ENCODE measurements at regions not wholly inside any gene's neighbourhood (a gene's known extent, or its start where the extent isn't known, plus 50 kb on each side); places are given as distances from the start of the nearest gene placed in this dataset.

- H3K36me3 ChIP-seq = no peaks in the 10 kb centered on the region
- H3K9me3 ChIP-seq = peaks cover 0 to 17% (median 0%) of the 10 kb centered on the region in 11 donors
- peaks cover 0 to 19% (median 0%) of the 10 kb centered on the region in 9 donors for H3K4me1 ChIP-seq
- intact Hi-C loops (cut with DNase I) = loop anchor here in 1 of 10 donors (5.0 kb wide), 1 partner anchor 37 kb away; no protein-coding TSS in a partner anchor
- H3K27me3 ChIP-seq = peaks cover 0 to 19% (median 0%) of the 10 kb centered on the region in 7 donors
- 86 to 88% methylated on average over 8 of the region's 8 CpGs for WGBS, 2 donors
- no peak for DNase-seq
- no peak for TF ChIP-seq CTCF (IDR thresholded peaks at IDR 0.05)
- no peak overlapping the region for H3K4me3 ChIP-seq
- no peak for ATAC-seq
- no peak overlapping the region for H3K27ac ChIP-seq
These were observed 86.7 kb upstream of the EPHB3 start for GRCh38 chr3:184474897-184475296.

- Histone ChIP-seq H3K36me3 (no peaks in the 10 kb centered on the region), H3K4me1 (peaks cover 0 to 9% (median 0%) of the 10 kb centered on the region in 9 donors), H3K9me3 (peaks cover 0 to 17% (median 0%) of the 10 kb centered on the region in 11 donors), H3K4me3 (no peak overlapping the region), H3K27me3 (peaks cover 0 to 33% (median 10%) of the 10 kb centered on the region in 7 donors), H3K27ac (no peak overlapping the region)
- DNase-seq (no peak), ATAC-seq (no peak)
- intact Hi-C loops (cut with DNase I) = no loop called here
- no peak for TF ChIP-seq CTCF (IDR thresholded peaks at IDR 0.05)
- 87 to 89% methylated on average over 1 of the region's 1 CpG for WGBS, 2 donors
These were observed 83.6 kb upstream of the EPHB3 start for GRCh38 chr3:184477940-184478339.

GRCh38 chr3:184479426-184480126, 82.0 kb upstream of the EPHB3 start:
- no peak overlapping the region for H3K27ac ChIP-seq
- H3K27me3 ChIP-seq = peaks cover 0 to 35% (median 10%) of the 10 kb centered on the region in 7 donors
- no peak for TF ChIP-seq CTCF (IDR thresholded peaks at IDR 0.05)
- peaks cover 0 to 17% (median 0%) of the 10 kb centered on the region in 11 donors for H3K9me3 ChIP-seq
- DNase-seq = no peak
- intact Hi-C loops (cut with DNase I) = no loop called here
- peak in 5 of 8 donors; percentile 42 to 52 (median 43) for ATAC-seq
- 73 to 75% methylated on average over 8 of the region's 8 CpGs for WGBS, 2 donors
- no peak overlapping the region for H3K4me3 ChIP-seq
- no peaks in the 10 kb centered on the region for H3K36me3 ChIP-seq
- no peaks in the 10 kb centered on the region for H3K4me1 ChIP-seq

DNA sequence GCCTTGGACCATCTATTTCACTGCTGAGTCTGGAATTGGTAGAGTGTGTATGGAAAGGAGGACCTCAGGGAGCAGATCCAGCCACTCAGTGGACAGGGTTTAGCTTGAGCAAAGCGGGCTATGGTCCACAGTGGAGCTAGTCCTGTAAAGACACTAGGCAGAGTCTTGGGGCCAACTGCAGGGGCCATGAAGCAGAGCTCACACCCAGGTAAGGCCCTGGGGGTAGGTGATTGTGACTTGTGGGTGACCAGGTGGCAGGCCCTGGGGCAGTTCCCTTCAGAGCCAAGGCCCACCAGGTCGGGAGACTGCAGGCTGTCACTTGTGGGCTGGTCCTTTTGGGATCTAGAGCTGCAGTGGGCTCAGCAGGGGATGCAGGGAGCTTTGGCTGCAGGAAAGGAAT, 80.8 kb upstream of the EPHB3 start:
- TF ChIP-seq CTCF (IDR thresholded peaks at IDR 0.05) = no peak
- ATAC-seq (no peak), DNase-seq (no peak)
- Histone ChIP-seq H3K4me1 (no peaks in the 10 kb centered on the region), H3K27me3 (peaks cover 0 to 35% (median 10%) of the 10 kb centered on the region in 7 donors), H3K36me3 (no peaks in the 10 kb centered on the region), H3K27ac (no peak overlapping the region), H3K9me3 (peaks cover 0 to 9% (median 0%) of the 10 kb centered on the region in 11 donors), H3K4me3 (no peak overlapping the region)
- WGBS, 2 donors = 81 to 85% methylated on average over 2 of the region's 2 CpGs
- intact Hi-C loops (cut with DNase I) = no loop called here

All from heart right ventricle (tissue), 16 donors.